HCT116 (cell line): ENCODE measurements at regions not wholly inside any gene's neighbourhood (a gene's known extent, or its start where the extent isn't known, plus 50 kb on each side); places are given as distances from the start of the nearest gene placed in this dataset.

ENCODE experiments used
- EZH2 ChIP-seq: fragments of 200-600 bp; sonication (generic); IDR thresholded peaks from 2 replicates; pipeline ENCODE4 v1.6.1; 2017; ENCODE audit warnings: antibody characterized with exemption, mixed run types
- EZH2phosphoT487 ChIP-seq: fragments of 200-600 bp; IDR thresholded peaks from 2 replicates; pipeline ENCODE4 v1.6.1; 2018; ENCODE audit warnings: antibody characterized with exemption, borderline replicate concordance
- POLR2A ChIP-seq: IDR thresholded peaks from 2 replicates; pipeline ENCODE4 v1.7.0; 2011; ENCODE audit warnings: borderline replicate concordance; ENCODE audit not compliant: insufficient read depth, insufficient read length; ENCODE audit errors: extremely low read depth
- POLR2AphosphoS5 ChIP-seq: IDR thresholded peaks from 2 replicates; pipeline ENCODE4 v1.6.1; 2011; ENCODE audit warnings: mild to moderate bottlenecking, low read depth, low read length, moderate library complexity
- RAD21 ChIP-seq: IDR thresholded peaks from 2 replicates; pipeline ENCODE4 v1.6.1; 2012; ENCODE audit warnings: low read depth, mild to moderate bottlenecking
- SIN3A ChIP-seq: IDR thresholded peaks from 2 replicates; pipeline ENCODE4 v1.6.1; 2012; ENCODE audit warnings: low read depth
- SP1 ChIP-seq: IDR thresholded peaks from 2 replicates; pipeline ENCODE4 v1.6.1; 2012; ENCODE audit warnings: low read depth
- SRF ChIP-seq: IDR thresholded peaks from 2 replicates; pipeline ENCODE4 v1.6.1; 2012; ENCODE audit warnings: low read depth
- YY1 ChIP-seq: IDR thresholded peaks from 2 replicates; pipeline ENCODE4 v1.6.1; 2011; ENCODE audit warnings: low read length, low read depth, moderate library complexity, mild to moderate bottlenecking; ENCODE audit not compliant: insufficient replicate concordance; ENCODE audit errors: extremely low read depth
- ZFX ChIP-seq: fragments of 450-650 bp; IDR thresholded peaks from 2 replicates; pipeline ENCODE4 v1.6.1; 2017
- TF ChIP-seq, protein P1 (sequence below), 3 experiments: fragments of 200-600 bp in 1 of 3; sonication (generic) in 1 of 3; IDR thresholded peaks in 2 of 3; conservative IDR thresholded peaks in 1 of 3; 2 replicates each; pipeline ENCODE4 v1.5.1; 2012 to 2017; ENCODE audit warnings: low read depth in 2 of 3, low read length in 2 of 3, antibody characterized with exemption in 1 of 3, borderline replicate concordance in 1 of 3, control low read depth in 1 of 3, mild to moderate bottlenecking in 1 of 3, mixed read lengths in 1 of 3, mixed run types in 1 of 3, moderate library complexity in 1 of 3; ENCODE audit not compliant: insufficient read depth in 1 of 3
- TF ChIP-seq, protein P2 (sequence below): IDR thresholded peaks from 2 replicates; pipeline ENCODE4 v1.6.1; 2012

DNA sequence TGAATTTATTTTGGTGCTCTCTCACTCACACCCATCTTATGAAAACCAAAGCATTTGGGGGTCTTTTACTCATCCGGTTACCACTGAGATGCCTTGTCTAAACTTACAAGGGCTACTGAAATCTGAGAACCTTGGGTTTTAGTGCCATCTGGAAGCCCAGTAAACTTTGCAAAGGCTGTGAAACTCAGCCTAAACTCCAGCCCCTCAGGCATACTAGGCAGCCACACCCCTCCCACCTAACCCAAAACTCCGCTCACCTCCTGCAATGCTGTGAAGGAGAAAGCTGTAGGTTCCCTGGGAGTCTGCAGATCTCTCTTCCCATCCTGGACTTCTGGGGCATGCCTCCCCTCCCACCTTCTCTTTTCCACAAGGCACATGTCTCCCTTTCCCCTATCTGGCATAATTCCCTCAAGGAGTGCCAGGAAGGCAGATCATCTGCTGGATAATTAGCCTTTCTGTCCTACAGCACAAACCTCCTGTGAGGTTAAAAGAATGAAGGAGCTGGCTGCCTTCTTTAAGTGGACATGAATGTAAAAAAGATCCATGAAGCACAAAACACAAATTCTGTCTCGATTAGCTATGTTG, 71.5 kb upstream of the ANXA1 start:
- TF ChIP-seq, protein P1, sequence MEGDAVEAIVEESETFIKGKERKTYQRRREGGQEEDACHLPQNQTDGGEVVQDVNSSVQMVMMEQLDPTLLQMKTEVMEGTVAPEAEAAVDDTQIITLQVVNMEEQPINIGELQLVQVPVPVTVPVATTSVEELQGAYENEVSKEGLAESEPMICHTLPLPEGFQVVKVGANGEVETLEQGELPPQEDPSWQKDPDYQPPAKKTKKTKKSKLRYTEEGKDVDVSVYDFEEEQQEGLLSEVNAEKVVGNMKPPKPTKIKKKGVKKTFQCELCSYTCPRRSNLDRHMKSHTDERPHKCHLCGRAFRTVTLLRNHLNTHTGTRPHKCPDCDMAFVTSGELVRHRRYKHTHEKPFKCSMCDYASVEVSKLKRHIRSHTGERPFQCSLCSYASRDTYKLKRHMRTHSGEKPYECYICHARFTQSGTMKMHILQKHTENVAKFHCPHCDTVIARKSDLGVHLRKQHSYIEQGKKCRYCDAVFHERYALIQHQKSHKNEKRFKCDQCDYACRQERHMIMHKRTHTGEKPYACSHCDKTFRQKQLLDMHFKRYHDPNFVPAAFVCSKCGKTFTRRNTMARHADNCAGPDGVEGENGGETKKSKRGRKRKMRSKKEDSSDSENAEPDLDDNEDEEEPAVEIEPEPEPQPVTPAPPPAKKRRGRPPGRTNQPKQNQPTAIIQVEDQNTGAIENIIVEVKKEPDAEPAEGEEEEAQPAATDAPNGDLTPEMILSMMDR (IDR thresholded peaks at IDR 0.05 in 2 of 3, conservative IDR thresholded peaks at IDR 0.05 in 1 of 3; ENCODE audit: borderline replicate concordance in 1 of 3, insufficient read depth in 1 of 3, low read depth in 2 of 3, low read length in 2 of 3): no peak
- no peak for TF ChIP-seq SP1
- no peak for TF ChIP-seq EZH2phosphoT487
- no peak for TF ChIP-seq SIN3A
- no peak for TF ChIP-seq SRF
- TF ChIP-seq POLR2A: no peak
- no peak for TF ChIP-seq EZH2
- TF ChIP-seq POLR2AphosphoS5: no peak
- no peak for TF ChIP-seq YY1
- TF ChIP-seq RAD21: no peak
- no peak for TF ChIP-seq ZFX
- TF ChIP-seq, protein P2, sequence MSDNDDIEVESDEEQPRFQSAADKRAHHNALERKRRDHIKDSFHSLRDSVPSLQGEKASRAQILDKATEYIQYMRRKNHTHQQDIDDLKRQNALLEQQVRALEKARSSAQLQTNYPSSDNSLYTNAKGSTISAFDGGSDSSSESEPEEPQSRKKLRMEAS: no peak
